Hepatocyte (in vitro differentiated cells): ENCODE measurements at regions not wholly inside any gene's neighbourhood (a gene's known extent, or its start where the extent isn't known, plus 50 kb on each side); places are given as distances from the start of the nearest gene placed in this dataset.

ENCODE experiments used
- DNase-seq: peaks from one replicate; pipeline ENCODE4 v3.0.0-alpha.2; 2016; ENCODE audit warnings: low spot score
- H2AFZ ChIP-seq: fragments of 200-600 bp; sonication (generic); 2 replicates; pipeline ENCODE4 v1.6.0; 2016; ENCODE audit warnings: antibody characterized with exemption, mild to moderate bottlenecking
- H3K27ac ChIP-seq: fragments of 200-600 bp; sonication (generic); 2 replicates; pipeline ENCODE4 v1.5.1; 2016; ENCODE audit warnings: mild to moderate bottlenecking
- H3K27me3 ChIP-seq: fragments of 200-600 bp; sonication (generic); 2 replicates; pipeline ENCODE4 v1.6.1; 2016
- H3K36me3 ChIP-seq: fragments of 200-600 bp; sonication (generic); replicated peaks from 2 replicates; pipeline ENCODE4 v1.5.1; 2016; ENCODE audit warnings: low read depth; ENCODE audit not compliant: insufficient read depth
- H3K4me1 ChIP-seq: fragments of 200-600 bp; sonication (generic); 2 replicates; pipeline ENCODE4 v1.5.1; 2016; ENCODE audit warnings: mild to moderate bottlenecking, moderate library complexity; ENCODE audit not compliant: insufficient read depth
- H3K4me2 ChIP-seq: fragments of 200-600 bp; sonication (generic); 2 replicates; pipeline ENCODE4 v1.6.0; 2016
- H3K4me3 ChIP-seq: fragments of 200-600 bp; sonication (generic); 2 replicates; pipeline ENCODE4 v1.5.1; 2016; ENCODE audit warnings: mild to moderate bottlenecking
- H3K79me2 ChIP-seq: fragments of 200-600 bp; sonication (generic); 2 replicates; pipeline ENCODE4 v1.6.0; 2017; ENCODE audit warnings: mild to moderate bottlenecking
- H3K9me2 ChIP-seq: fragments of 200-600 bp; sonication (generic); replicated peaks from 2 replicates; pipeline ENCODE4 v1.6.0; 2017; ENCODE audit warnings: mild to moderate bottlenecking; ENCODE audit not compliant: insufficient read depth
- H3K9me3 ChIP-seq: fragments of 200-600 bp; sonication (generic); 2 replicates; pipeline ENCODE4 v1.5.1; 2016; ENCODE audit warnings: low read depth, mild to moderate bottlenecking
- H4K20me1 ChIP-seq: fragments of 200-600 bp; sonication (generic); 2 replicates; pipeline ENCODE4 v1.6.0; 2016; ENCODE audit warnings: mild to moderate bottlenecking; ENCODE audit not compliant: insufficient read depth, poor library complexity, severe bottlenecking
- CTCF ChIP-seq: fragments of 200-600 bp; sonication (generic); IDR thresholded peaks from 2 replicates; pipeline ENCODE4 v1.5.1; 2016; ENCODE audit warnings: antibody characterized with exemption, mild to moderate bottlenecking; ENCODE audit not compliant: poor library complexity
- EZH2 ChIP-seq: fragments of 200-600 bp; sonication (generic); IDR thresholded peaks from 2 replicates; pipeline ENCODE4 v1.6.1; 2016; ENCODE audit warnings: antibody characterized with exemption, mild to moderate bottlenecking, borderline replicate concordance
- EZH2phosphoT487 ChIP-seq: fragments of 200-600 bp; sonication (generic); IDR thresholded peaks from one replicate; pipeline ENCODE4 v1.6.1; 2018; ENCODE audit warnings: antibody characterized with exemption, mild to moderate bottlenecking, low read depth, moderate library complexity; ENCODE audit not compliant: unreplicated experiment, severe bottlenecking
- whole genome bisulfite sequencing: methylation state at CpG from one replicate; pipeline ENCODE4 v1.1.6; 2016; ENCODE audit warnings: low lambda C conversion rate; ENCODE audit errors: missing lambda C conversion rate; 5-methylcytosine and 5-hydroxymethylcytosine counted together

DNA sequence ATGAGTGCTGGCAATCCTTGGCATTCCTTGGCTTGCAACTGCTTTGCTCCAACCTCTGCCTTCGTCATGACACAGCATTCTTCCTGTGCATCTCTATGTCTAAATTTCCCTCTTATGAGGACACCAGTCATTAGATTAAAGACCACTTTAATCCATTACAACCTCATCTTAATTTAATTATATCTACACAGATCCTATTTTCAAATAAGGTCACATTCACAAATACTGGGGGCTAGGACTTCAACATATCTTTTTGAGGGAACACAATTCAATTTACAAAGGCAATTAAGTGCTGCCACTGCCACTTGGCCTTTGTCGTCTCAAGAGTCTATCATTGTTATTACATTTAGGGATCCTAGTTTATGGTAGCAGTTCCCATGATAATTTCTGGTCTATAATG is 163.7 kb upstream of the PPP1R2C start:
- WGBS: 100% methylated on average over 2 of the region's 2 CpGs

GRCh38 chrX:42943051-42943974 is 165.3 kb upstream of the PPP1R2C start:
- Histone ChIP-seq H3K9me2 (no peaks in the 10 kb centered on the region), H3K27me3 (no peaks in the 10 kb centered on the region), H4K20me1 (no peaks in the 10 kb centered on the region), H3K36me3 (no peaks in the 10 kb centered on the region), H3K4me3 (no peak overlapping the region), H3K79me2 (no peaks in the 10 kb centered on the region), H3K4me2 (peak overlapping the region; percentile 12), H3K27ac (peak overlapping the region; percentile 6), H2AFZ (no peak overlapping the region), H3K9me3 (no peaks in the 10 kb centered on the region), H3K4me1 (peaks cover 8% of the 10 kb centered on the region)
- TF ChIP-seq EZH2: no peak
- no peak for TF ChIP-seq EZH2phosphoT487
- no peak for TF ChIP-seq CTCF
- 67% methylated on average over 5 of the region's 6 CpGs for whole genome bisulfite sequencing
- no peak for DNase-seq

More for the DNA sequence above, 163.7 kb upstream of the PPP1R2C start:
- H3K4me2 ChIP-seq: no peak overlapping the region
- H3K79me2 ChIP-seq: no peaks in the 10 kb centered on the region
- H3K27me3 ChIP-seq: no peaks in the 10 kb centered on the region
- no peaks in the 10 kb centered on the region for H3K9me3 ChIP-seq
- no peak for DNase-seq
- peaks cover 8% of the 10 kb centered on the region for H3K4me1 ChIP-seq
- no peaks in the 10 kb centered on the region for H4K20me1 ChIP-seq
- no peak overlapping the region for H2AFZ ChIP-seq
- H3K36me3 ChIP-seq: no peaks in the 10 kb centered on the region
- no peaks in the 10 kb centered on the region for H3K9me2 ChIP-seq
- H3K4me3 ChIP-seq: no peak overlapping the region
- no peak overlapping the region for H3K27ac ChIP-seq
- no peak for TF ChIP-seq EZH2
- no peak for TF ChIP-seq CTCF
- TF ChIP-seq EZH2phosphoT487: no peak

- H3K4me1 ChIP-seq: peaks cover 8% of the 10 kb centered on the region
- no peak for DNase-seq
- no peak overlapping the region for H3K4me2 ChIP-seq
- no peak for TF ChIP-seq EZH2phosphoT487
- TF ChIP-seq EZH2: no peak
- TF ChIP-seq CTCF: no peak
- no peaks in the 10 kb centered on the region for H4K20me1 ChIP-seq
- H3K9me2 ChIP-seq: no peaks in the 10 kb centered on the region
- no peaks in the 10 kb centered on the region for H3K27me3 ChIP-seq
- H3K4me3 ChIP-seq: no peak overlapping the region
- no peaks in the 10 kb centered on the region for H3K79me2 ChIP-seq
- 89% methylated on average over 3 of the region's 3 CpGs for WGBS
- no peaks in the 10 kb centered on the region for H3K9me3 ChIP-seq
- no peak overlapping the region for H2AFZ ChIP-seq
- no peak overlapping the region for H3K27ac ChIP-seq
- no peaks in the 10 kb centered on the region for H3K36me3 ChIP-seq
Observed at GRCh38 chrX:42944381-42944998, 166.5 kb upstream of the PPP1R2C start.
